ENCODE measurements at regions not wholly inside any gene's neighbourhood (a gene's known extent, or its start where the extent isn't known, plus 50 kb on each side); places are given as distances from the start of the nearest gene placed in this dataset.

- Histone ChIP-seq H3K9me3 (ENCODE audit: low read length) (no peaks in the 10 kb centered on the region), H3K4me3 (ENCODE audit: low read depth, low read length, poor library complexity, severe bottlenecking) (no peak overlapping the region), H3K4me2 (ENCODE audit: low read length) (no peak overlapping the region), H4K20me1 (ENCODE audit: insufficient read depth, low read length) (no peaks in the 10 kb centered on the region), H3K79me2 (ENCODE audit: insufficient read depth, low read depth, low read length) (no peaks in the 10 kb centered on the region), H2AFZ (ENCODE audit: low read length) (no peak overlapping the region), H3K27ac (ENCODE audit: low read depth, low read length, poor library complexity, severe bottlenecking) (no peak overlapping the region), H3K36me3 (ENCODE audit: insufficient read depth, low read length) (no peaks in the 10 kb centered on the region), H3K4me1 (ENCODE audit: insufficient read depth, low read length, poor library complexity, severe bottlenecking) (no peaks in the 10 kb centered on the region), H3K9me2 (ENCODE audit: insufficient read depth, low read length) (no peaks in the 10 kb centered on the region)
- CTCF ChIA-PET (ENCODE audit: unreplicated experiment), result no interaction called here
- no peak for DNase-seq (ENCODE audit: low spot score)
- no TSS peak for BruUV-seq (replicated peaks)
- POLR2A ChIA-PET, result no interaction called here
- intact Hi-C loops (cut with micrococcal nuclease; ENCODE audit: unreplicated experiment), result no loop called here
- no peak for TF ChIP-seq CTCF (conservative IDR thresholded peaks at IDR 0.05; ENCODE audit: low read length)
- no peak for TF ChIP-seq EZH2phosphoT487 (IDR thresholded peaks at IDR 0.05; ENCODE audit: borderline replicate concordance, low read depth, low read length)
These were observed 290.7 kb upstream of the MDFIC2 start for GRCh38 chr3:70603103-70603502.

GRCh38 chr3:70597312-70597711 lies 284.9 kb upstream of the MDFIC2 start:
- Histone ChIP-seq H3K9me3 (ENCODE audit: low read length) (no peaks in the 10 kb centered on the region), H4K20me1 (ENCODE audit: insufficient read depth, low read length) (no peaks in the 10 kb centered on the region), H3K4me1 (ENCODE audit: insufficient read depth, low read length, poor library complexity, severe bottlenecking) (no peaks in the 10 kb centered on the region), H3K36me3 (ENCODE audit: insufficient read depth, low read length) (no peaks in the 10 kb centered on the region), H3K9me2 (ENCODE audit: insufficient read depth, low read length) (no peaks in the 10 kb centered on the region), H3K4me2 (ENCODE audit: low read length) (no peak overlapping the region), H3K27ac (ENCODE audit: low read depth, low read length, poor library complexity, severe bottlenecking) (no peak overlapping the region), H3K79me2 (ENCODE audit: insufficient read depth, low read depth, low read length) (no peaks in the 10 kb centered on the region), H3K4me3 (ENCODE audit: low read depth, low read length, poor library complexity, severe bottlenecking) (no peak overlapping the region), H2AFZ (ENCODE audit: low read length) (no peak overlapping the region)
- intact Hi-C loops (cut with micrococcal nuclease; ENCODE audit: unreplicated experiment), result no loop called here
- ChIA-PET CTCF (ENCODE audit: unreplicated experiment) (no interaction called here), POLR2A (interaction anchor here (0.7 kb wide), 1 partner anchor 1083 kb away, joined by 7 read pairs; no protein-coding TSS in a partner anchor)
- DNase-seq (ENCODE audit: low spot score), result no peak
- no TSS peak for BruUV-seq (replicated peaks)
- TF ChIP-seq CTCF (conservative IDR thresholded peaks at IDR 0.05; ENCODE audit: low read length) (no peak), EZH2phosphoT487 (IDR thresholded peaks at IDR 0.05; ENCODE audit: borderline replicate concordance, low read depth, low read length) (no peak)

- no peak for DNase-seq (ENCODE audit: low spot score)
- ChIA-PET CTCF (ENCODE audit: unreplicated experiment) (no interaction called here), POLR2A (no interaction called here)
- intact Hi-C loops (cut with micrococcal nuclease; ENCODE audit: unreplicated experiment), result no loop called here
- no TSS peak for BruUV-seq (replicated peaks)
- Histone ChIP-seq H3K4me1 (ENCODE audit: insufficient read depth, low read length, poor library complexity, severe bottlenecking) (no peaks in the 10 kb centered on the region), H3K4me3 (ENCODE audit: low read depth, low read length, poor library complexity, severe bottlenecking) (no peak overlapping the region), H3K36me3 (ENCODE audit: insufficient read depth, low read length) (no peaks in the 10 kb centered on the region), H3K27ac (ENCODE audit: low read depth, low read length, poor library complexity, severe bottlenecking) (no peak overlapping the region), H3K9me2 (ENCODE audit: insufficient read depth, low read length) (no peaks in the 10 kb centered on the region), H3K9me3 (ENCODE audit: low read length) (no peaks in the 10 kb centered on the region), H2AFZ (ENCODE audit: low read length) (no peak overlapping the region), H3K4me2 (ENCODE audit: low read length) (no peak overlapping the region), H3K79me2 (ENCODE audit: insufficient read depth, low read depth, low read length) (no peaks in the 10 kb centered on the region), H4K20me1 (ENCODE audit: insufficient read depth, low read length) (no peaks in the 10 kb centered on the region)
- no peak for TF ChIP-seq CTCF (conservative IDR thresholded peaks at IDR 0.05; ENCODE audit: low read length)
- TF ChIP-seq EZH2phosphoT487 (IDR thresholded peaks at IDR 0.05; ENCODE audit: borderline replicate concordance, low read depth, low read length), result no peak
These were observed 271.2 kb upstream of the MDFIC2 start for GRCh38 chr3:70583682-70584081.

All from OCI-LY7 (cell line).